Testis (tissue), 2 donors: ENCODE measurements at regions not wholly inside any gene's neighbourhood (a gene's known extent, or its start where the extent isn't known, plus 50 kb on each side); places are given as distances from the start of the nearest gene placed in this dataset.

Experiments used
- POLR2A ChIP-seq: fragments of 450-650 bp; IDR thresholded peaks from one replicate; pipeline ENCODE4 v1.6.1; 2017; ENCODE audit warnings: antibody characterized with exemption, mild to moderate bottlenecking, moderate library complexity
- TF ChIP-seq, protein P1 (sequence below), 3 experiments: fragments of 450-650 bp in 2 of 3; fragments of 200-600 bp in 1 of 3; sonication (generic) in 1 of 3; IDR thresholded peaks; one replicate each; pipeline ENCODE4 v1.5.1; 2016 to 2019; ENCODE audit warnings: antibody characterized with exemption in 3 of 3, mild to moderate bottlenecking in 2 of 3, moderate library complexity in 1 of 3

- TF ChIP-seq, protein P1, sequence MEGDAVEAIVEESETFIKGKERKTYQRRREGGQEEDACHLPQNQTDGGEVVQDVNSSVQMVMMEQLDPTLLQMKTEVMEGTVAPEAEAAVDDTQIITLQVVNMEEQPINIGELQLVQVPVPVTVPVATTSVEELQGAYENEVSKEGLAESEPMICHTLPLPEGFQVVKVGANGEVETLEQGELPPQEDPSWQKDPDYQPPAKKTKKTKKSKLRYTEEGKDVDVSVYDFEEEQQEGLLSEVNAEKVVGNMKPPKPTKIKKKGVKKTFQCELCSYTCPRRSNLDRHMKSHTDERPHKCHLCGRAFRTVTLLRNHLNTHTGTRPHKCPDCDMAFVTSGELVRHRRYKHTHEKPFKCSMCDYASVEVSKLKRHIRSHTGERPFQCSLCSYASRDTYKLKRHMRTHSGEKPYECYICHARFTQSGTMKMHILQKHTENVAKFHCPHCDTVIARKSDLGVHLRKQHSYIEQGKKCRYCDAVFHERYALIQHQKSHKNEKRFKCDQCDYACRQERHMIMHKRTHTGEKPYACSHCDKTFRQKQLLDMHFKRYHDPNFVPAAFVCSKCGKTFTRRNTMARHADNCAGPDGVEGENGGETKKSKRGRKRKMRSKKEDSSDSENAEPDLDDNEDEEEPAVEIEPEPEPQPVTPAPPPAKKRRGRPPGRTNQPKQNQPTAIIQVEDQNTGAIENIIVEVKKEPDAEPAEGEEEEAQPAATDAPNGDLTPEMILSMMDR (IDR thresholded peaks at IDR 0.05): no peak
- no peak for TF ChIP-seq POLR2A
Measured at GRCh38 chr6:118371955-118372354, 176.1 kb upstream of the PLN start.
